HG02678 (cell line): ENCODE measurements at regions not wholly inside any gene's neighbourhood (a gene's known extent, or its start where the extent isn't known, plus 50 kb on each side); places are given as distances from the start of the nearest gene placed in this dataset.
"Not testable (repeated sequence)": the region's sequence is repeated elsewhere in the genome, so short reads cannot be mapped to it uniquely, and the experiment has no call there.

Source experiments
- ATAC-seq: cut with Tn5 transposase; IDR thresholded peaks from one replicate; pipeline ENCODE4 v1.9.1; 2021; ENCODE audit warnings: mild to moderate bottlenecking, moderate library complexity; ENCODE audit not compliant: unreplicated experiment

DNA sequence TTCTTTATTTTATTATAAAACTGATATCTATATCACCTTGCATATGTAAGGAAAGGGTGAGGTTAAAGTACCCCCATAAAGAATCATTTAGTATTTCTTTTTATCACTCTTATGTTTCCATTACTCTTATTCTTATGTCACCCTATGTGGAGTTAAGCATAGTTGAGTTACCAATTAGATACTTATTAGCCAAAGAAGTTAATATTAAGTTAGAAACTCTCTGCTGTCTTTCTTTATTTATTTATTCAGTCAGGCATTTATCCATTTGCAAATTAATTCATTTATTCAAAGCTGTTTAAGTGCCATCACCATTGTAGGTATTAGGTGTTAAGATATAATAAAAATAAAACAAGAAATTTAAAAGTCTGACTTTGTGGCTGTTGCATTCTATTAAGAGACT is 1279.1 kb upstream of the CITED2 start:
- ATAC-seq: no peak

- not testable (repeated sequence) for ATAC-seq
These were observed 1275.1 kb upstream of the CITED2 start for GRCh38 chr6:140649502-140649901.

DNA sequence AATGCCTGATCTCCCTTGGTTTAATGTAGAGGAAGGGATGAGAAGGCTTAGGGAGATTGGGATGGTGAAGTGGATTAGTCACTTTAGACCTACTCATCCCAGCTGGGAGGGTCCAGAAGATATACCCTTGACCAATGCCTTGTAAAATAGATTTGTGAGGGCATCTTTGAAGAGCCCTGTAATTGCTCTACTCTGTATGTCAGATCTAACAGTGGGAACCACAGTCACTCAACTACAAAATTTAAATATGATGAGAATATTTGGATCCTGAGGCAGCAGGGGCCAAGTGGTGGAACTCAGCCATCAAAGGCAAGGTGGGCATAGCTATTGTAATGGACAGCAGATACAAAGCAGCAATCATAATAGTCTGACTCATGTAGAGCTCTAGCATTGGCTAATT is 1272.9 kb upstream of the CITED2 start:
- not testable (repeated sequence) for ATAC-seq

DNA sequence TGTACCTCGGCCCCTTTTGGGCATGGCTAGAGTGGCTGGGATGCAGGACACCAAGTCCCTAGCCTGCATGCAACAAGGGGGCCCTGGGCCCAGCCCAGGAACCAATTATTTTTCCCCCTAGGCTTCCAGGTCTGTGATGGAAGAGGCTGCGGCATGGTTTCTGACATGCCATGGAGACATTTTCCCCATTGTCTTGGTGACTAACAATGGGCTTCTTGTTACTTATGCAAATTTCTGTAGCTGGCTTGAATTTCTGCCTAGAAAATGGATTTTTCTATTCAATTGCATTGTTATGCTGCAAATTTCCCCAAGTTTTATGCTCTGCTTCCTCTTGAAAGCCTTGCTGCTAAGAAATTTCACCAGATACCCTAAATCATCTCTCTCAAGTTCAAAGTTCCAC is 1269.6 kb upstream of the CITED2 start:
- ATAC-seq: no peak

DNA sequence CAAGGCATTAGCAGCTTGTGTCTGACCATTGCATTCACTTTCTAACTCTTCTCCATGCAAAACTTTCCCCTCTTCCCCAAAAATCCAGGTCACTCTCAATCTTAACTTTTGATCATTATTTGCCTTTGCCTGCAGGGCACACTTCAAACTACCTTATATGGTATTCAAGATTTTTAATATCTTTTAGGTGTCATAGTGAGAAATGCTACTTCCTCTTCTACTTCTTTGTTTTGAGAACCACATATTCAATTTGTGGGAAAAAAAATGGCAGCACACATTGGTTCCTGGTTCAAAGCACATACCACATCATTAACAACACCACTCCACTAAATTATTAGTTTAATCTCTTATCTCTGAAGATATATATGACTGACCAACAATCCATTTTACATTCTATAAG is 1267.0 kb upstream of the CITED2 start:
- ATAC-seq: peak; percentile 73

DNA sequence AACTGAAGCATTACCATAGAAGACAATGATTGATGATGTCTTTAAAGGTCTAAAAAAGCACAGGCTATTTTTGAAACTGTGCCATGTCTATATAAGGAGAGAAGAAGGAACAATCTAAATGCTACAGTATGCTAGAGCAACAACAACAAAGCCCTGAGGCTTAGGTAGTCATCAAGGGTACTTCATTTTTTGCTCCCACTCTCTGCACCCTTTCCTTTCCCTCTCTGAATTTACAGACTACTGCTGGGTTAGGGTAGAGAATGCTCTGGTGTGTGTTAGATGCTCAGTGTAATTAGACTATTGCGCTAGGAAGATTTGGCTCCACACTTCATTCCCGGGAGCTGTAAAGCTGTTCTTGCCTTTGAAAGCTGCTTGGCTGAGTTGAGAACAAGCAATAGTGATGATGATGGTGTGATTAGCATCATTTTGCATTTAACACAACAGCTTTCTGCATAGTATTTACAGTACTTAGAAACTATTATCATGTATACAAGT is 1262.5 kb upstream of the CITED2 start:
- peak; percentile 27 for ATAC-seq

DNA sequence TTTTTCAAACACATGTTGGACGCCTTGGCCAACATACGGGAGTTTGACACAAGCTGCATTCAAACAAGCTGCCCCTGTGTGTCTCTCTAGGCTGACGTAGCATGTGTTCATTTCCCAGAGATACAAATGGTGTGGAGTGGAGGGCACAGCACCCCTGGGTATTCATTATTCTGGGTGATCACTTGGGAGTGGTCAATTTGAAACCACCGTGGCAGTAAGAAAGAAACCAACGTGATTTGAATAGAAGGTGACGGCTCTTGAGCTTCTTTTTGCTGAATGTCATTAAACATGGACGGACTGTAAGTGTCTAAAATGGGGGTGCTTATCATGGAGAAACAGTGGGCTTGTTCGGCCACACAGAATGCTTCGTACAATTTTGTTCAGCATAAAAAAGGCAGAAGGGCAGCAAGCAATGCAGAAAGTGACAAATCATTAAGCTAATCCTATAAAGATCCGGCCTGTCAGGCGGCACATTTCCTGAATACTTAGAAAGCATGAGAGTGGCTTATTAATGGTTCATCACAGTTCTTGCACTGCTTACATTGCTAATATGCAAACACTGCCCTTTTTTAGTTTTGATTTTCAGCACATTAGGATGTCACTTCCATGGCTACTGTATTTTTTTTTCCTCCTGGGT is 1261.9 kb upstream of the CITED2 start:
- ATAC-seq: peak; percentile 73

- no peak for ATAC-seq
These were observed 1252.6 kb upstream of the CITED2 start for GRCh38 chr6:140627002-140627401.

GRCh38 chr6:140623498-140623897 is 1249.0 kb upstream of the CITED2 start:
- no peak for ATAC-seq

DNA sequence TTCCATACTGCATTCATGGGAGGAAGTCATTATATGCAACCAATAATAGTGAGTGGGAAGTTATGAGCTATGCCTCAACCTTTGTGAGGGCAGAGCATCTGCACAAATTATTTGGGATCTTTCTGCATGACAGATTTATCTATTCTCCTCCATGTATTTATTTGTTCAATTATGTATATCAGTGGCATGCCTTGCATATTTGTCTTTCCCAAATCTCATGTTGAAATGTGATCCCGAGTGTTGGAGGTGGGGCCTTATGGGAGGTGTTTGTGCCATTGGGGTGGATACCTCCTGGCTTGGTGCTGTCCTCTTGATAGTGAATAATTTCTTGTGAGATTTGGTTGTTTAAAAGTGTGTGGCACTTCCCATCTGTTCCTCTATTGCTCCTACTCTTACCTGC is 1246.0 kb upstream of the CITED2 start:
- ATAC-seq: no peak

DNA sequence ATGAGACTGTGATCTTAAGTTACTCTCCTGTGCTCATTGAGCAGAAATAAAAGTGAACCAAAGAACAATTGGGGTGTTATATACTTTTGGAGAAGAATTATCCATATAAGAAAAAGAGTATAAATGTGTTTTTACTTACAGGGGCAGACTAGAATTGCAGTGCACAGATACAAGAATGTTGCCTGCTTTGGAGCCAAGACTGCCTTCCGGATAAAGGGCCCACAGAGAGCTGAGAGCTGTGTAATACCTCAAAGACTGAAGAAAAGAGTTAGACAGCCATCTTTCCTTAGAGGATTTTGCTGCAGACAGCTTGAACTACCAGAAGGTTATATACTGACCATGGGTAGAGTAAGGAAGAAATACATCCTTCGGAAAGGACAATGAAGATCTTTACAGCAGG is 1235.5 kb upstream of the CITED2 start:
- ATAC-seq: no peak

GRCh38 chr6:140609321-140609720 is 1234.9 kb upstream of the CITED2 start:
- no peak for ATAC-seq

- no peak for ATAC-seq
These were observed 1230.3 kb upstream of the CITED2 start for GRCh38 chr6:140604786-140605185.

DNA sequence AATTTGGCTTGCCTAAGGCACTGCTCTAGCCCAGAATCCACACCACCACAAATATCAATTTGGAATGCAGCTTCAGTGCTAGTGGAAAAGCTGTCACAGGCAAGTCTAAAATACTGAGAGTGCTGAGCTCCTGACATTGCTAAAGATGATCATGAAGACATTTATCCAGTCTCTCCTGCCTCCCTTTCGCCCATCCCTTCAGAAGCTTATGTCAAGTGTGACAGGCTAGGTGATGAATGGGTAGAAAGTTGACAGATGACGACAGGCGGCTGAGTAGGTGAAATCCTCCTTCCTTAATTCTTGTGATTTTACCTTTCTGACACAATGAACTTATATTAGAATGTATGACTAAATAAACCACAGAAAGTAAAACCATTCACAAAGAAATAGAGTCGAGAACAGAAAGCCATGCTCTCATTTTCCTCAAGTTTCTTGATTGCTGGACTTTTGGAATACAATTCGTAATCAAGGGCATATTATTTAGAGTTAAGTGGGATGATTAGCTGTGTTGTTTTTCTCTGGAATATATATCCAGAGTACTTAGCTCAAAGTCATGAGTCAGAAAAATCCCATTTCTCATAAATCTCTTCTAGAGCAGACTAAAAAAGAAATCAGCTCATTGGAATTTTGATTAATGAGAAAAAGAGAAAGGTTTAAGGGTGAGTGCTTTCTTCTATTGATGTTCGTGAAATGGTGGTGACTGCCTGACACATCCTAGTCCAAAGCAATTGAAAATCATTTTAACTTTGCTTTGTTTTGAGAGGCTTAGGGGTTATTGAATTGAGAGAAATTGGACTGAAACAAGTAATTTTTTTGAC is 1228.2 kb upstream of the CITED2 start:
- no peak for ATAC-seq

- no peak for ATAC-seq
These were observed 1226.8 kb upstream of the CITED2 start for GRCh38 chr6:140601021-140601808.

DNA sequence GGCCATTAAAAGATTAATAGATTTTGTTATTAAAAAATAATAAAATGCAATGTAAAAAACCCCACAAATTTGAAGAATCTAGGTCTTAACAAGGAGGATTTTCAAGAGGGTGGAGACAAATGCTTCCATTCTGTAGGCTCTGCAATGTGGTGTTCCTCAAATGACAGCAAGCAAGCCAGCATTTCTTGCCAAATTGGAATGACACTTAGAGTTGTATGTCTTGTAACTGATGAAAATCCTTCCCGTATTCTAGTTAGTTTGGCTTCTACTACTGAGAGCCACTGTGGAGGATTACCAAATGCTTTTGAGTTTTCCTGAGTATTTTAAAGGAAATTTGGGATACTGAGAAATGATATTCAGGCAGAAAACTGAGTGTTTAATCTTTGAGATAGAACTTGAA is 1225.5 kb upstream of the CITED2 start:
- ATAC-seq: no peak

DNA sequence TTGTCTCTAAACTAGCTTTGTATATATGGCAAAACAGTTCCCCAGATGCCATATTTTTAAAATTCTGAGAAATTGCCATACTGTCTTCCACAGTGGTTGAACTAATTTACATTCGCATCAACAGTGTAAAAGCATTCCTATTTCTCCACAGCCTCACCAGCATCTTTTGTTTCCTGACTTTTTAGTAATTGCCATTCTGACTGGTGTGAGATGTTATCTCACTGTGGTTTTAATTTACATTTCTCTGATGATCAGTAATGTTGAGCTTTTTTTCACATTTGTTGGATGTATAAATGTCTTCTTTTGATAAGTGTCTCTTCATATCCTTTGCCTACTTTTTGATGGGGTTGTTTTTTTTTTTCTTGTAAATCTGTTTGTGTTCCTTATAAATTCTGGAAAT is 1222.7 kb upstream of the CITED2 start:
- ATAC-seq: no peak

DNA sequence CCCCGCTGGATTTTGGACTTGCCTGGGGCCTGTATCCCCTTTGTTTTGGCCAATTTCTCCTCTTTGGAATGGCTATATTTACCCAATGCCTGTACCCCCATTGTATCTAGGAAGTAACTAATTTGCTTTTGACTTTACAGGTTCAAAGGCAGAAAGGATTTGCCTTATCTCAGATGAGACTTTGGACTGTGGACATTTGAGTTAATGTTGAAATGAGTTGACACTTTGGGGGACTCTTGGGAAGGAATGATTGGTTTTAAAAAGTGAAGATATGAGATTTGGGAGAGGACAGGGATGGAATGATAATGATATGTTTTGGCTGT is 1220.3 kb upstream of the CITED2 start:
- no peak for ATAC-seq

DNA sequence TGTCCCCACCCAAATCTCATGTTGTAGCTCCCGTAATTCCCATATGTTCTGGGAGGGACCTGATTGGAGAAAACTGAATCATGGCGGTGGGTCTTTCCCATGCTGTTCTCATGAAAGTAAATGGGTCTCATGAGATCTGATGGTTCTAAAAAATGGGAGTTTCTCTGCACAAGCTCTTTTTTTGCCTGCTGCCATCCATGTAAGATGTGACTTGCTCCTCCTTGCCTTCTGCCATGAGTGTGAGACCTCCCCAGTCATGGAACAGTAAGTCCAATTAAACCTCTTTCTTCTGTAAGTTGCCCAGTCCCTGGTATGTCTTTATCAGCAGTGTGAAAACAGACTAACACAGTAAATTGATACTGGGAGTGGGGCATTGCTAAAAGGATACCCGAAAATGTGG is 1218.4 kb upstream of the CITED2 start:
- no peak for ATAC-seq

- no peak for ATAC-seq
These were observed 1216.2 kb upstream of the CITED2 start for GRCh38 chr6:140590641-140591040.

DNA sequence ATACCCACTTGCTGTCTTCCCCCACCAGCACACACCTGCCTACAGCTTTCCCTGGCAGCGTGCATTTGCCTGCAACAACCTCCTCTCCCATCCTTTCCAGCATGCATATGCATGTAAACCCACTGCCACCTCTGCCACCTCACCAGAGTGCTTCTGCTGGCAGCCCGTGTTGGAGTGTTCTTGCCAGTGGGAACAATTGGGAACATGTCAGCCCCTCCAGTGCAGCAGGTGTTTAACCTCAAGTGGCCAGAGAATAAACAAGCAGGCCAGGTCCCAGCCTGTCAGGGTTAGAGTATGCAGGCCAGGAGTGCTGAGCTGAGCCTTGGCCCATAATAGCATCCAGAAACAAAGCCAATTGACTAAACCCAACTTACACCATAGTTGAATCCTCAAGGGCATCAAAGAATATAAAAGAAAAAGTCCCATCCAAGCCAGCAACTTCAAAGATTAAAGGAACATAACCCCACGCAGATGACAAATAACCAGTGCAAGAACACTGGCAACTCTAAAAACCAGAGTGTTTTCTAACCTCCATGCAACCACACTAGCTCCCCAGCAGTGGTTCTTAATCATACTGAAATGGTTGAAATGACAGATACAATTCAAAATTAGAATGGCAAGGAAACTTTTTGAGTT is 1212.1 kb upstream of the CITED2 start:
- peak; percentile 89 for ATAC-seq
